ENCODE measurements at regions not wholly inside any gene's neighbourhood (a gene's known extent, or its start where the extent isn't known, plus 50 kb on each side); places are given as distances from the start of the nearest gene placed in this dataset.
"Not testable (repeated sequence)": the region's sequence is repeated elsewhere in the genome, so short reads cannot be mapped to it uniquely, and the experiment has no call there.

DNA sequence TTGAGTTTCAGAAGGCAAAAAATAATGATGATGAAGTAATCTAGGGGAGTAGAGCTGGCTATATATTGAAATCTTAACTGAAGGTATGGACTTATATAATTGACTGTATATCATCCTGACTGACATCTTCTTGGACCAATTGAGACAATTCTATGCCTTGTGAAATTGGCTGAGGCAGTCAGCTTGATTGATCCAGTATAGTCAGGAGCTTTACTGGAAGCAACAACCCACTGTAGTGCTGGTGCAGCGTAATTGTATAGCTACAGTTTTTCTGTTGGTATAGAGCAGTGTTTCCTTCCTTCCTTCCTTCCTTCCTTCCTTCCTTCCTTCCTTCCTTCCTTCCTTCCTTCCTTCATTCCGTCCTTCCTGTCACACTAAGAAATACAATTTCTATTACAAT is 268.0 kb downstream of the NUF2 start:
- no peaks in the 10 kb centered on the region for H3K9me3 ChIP-seq
- no peak for TF ChIP-seq CTCF (IDR thresholded peaks at IDR 0.05)
- DNase-seq: no peak
- no peaks in the 10 kb centered on the region for H3K4me1 ChIP-seq
- no peaks in the 10 kb centered on the region for H3K27me3 ChIP-seq
- H3K9ac ChIP-seq (ENCODE audit: low read depth in 2 of 2, low read length in 2 of 2): no peak overlapping the region
- intact Hi-C loops (cut with DNase I): no loop called here
- no peak overlapping the region for H3K27ac ChIP-seq
- no peak overlapping the region for H3K4me3 ChIP-seq
- no peaks in the 10 kb centered on the region for H3K36me3 ChIP-seq

GRCh38 chr1:163591131-163591530 is 269.4 kb downstream of the NUF2 start:
- intact Hi-C loops (cut with DNase I); H3K36me3 ChIP-seq; H3K9ac ChIP-seq (ENCODE audit: low read depth in 2 of 2, low read length in 2 of 2); DNase-seq; H3K27me3 ChIP-seq; H3K4me3 ChIP-seq; H3K4me1 ChIP-seq; H3K27ac ChIP-seq; H3K9me3 ChIP-seq: not testable (repeated sequence)

- H3K9ac ChIP-seq (ENCODE audit: low read depth in 2 of 2, low read length in 2 of 2); DNase-seq; H3K27ac ChIP-seq; H3K9me3 ChIP-seq; H3K27me3 ChIP-seq; H3K4me1 ChIP-seq; H3K4me3 ChIP-seq; H3K36me3 ChIP-seq; intact Hi-C loops (cut with DNase I): not testable (repeated sequence)
Observed at GRCh38 chr1:163592623-163593022, 270.9 kb downstream of the NUF2 start.

DNA sequence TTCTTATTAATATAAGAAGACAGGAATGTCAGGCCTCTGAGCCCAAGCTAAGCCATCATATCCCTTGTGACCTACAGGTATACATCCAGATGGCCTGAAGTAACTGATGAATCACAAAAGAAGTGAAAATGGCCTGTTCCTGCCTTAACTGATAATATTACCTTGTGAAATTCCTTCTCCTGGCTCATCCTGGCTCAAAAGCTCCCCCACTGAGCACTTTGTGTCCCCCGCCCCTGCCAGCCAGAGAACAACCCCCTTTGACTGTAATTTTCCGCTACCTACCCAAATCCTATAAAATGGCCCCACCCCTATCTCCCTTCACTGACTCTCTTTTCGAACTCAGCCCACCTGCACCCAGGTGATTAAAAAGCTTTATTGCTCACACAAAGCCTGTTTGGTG is 274.4 kb downstream of the NUF2 start:
- H3K27ac ChIP-seq; H3K36me3 ChIP-seq; intact Hi-C loops (cut with DNase I); H3K9ac ChIP-seq (ENCODE audit: low read depth in 2 of 2, low read length in 2 of 2); H3K27me3 ChIP-seq; H3K4me1 ChIP-seq; H3K9me3 ChIP-seq; H3K4me3 ChIP-seq; DNase-seq: not testable (repeated sequence)

DNA sequence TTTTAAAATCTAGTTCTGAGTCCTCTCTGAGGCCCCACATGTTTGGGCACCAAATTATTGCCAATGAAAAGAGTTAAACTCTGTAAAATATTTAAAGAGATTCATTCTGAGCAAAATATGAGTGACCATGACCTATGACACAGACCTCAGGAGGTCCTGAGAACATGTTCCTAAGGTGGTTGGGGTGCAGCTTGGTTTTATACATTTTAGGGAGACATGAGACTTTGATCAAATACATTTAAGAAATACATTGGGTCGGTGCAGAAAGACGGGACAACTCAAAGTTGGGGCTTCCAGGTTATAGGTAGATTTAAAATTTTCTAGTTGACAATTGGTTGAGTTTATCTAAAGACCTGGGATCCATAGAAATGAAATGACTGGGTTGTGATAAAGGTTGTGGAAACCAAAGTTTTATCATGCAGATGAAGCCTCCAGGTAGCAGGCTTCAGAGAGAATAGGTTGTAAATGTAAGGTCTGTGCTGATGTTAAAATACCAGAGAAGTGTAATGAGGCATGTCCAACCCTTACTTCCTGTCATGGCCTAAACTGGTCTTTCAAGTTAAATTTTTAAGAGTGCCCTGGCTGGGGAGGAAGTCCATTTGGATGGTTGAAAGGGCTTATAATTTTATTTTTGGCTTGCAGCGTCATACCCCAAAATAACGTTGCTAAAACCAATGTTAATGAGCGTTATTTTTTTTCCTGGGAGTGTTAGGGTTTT is 274.9 kb downstream of the NUF2 start:
- Histone ChIP-seq H3K27ac (no peak overlapping the region), H3K4me1 (no peaks in the 10 kb centered on the region), H3K9ac (ENCODE audit: low read depth in 2 of 2, low read length in 2 of 2) (no peak overlapping the region), H3K9me3 (no peaks in the 10 kb centered on the region), H3K27me3 (no peaks in the 10 kb centered on the region), H3K36me3 (no peaks in the 10 kb centered on the region), H3K4me3 (no peak overlapping the region)
- intact Hi-C loops (cut with DNase I): no loop called here
- DNase-seq: no peak
- TF ChIP-seq CTCF (IDR thresholded peaks at IDR 0.05): no peak

- TF ChIP-seq CTCF (IDR thresholded peaks at IDR 0.05): no peak
- H3K27me3 ChIP-seq: no peaks in the 10 kb centered on the region
- no peak for DNase-seq
Observed at GRCh38 chr1:163604321-163604720, 282.6 kb downstream of the NUF2 start.

GRCh38 chr1:163604896-163605295 is 283.1 kb downstream of the NUF2 start:
- DNase-seq: no peak
- H3K4me1 ChIP-seq: no peaks in the 10 kb centered on the region
- no peaks in the 10 kb centered on the region for H3K36me3 ChIP-seq
- H3K4me3 ChIP-seq: no peak overlapping the region
- H3K27me3 ChIP-seq: no peaks in the 10 kb centered on the region
- H3K9me3 ChIP-seq: no peaks in the 10 kb centered on the region
- intact Hi-C loops (cut with DNase I): no loop called here
- TF ChIP-seq CTCF (IDR thresholded peaks at IDR 0.05): no peak
- no peak overlapping the region for H3K27ac ChIP-seq
- H3K9ac ChIP-seq (ENCODE audit: low read depth in 2 of 2, low read length in 2 of 2): no peak overlapping the region

More at GRCh38 chr1:163604321-163604720, 282.6 kb downstream of the NUF2 start:
- Histone ChIP-seq H3K36me3 (no peaks in the 10 kb centered on the region), H3K4me3 (no peak overlapping the region), H3K4me1 (no peaks in the 10 kb centered on the region), H3K27ac (no peak overlapping the region), H3K9ac (ENCODE audit: low read depth in 2 of 2, low read length in 2 of 2) (no peak overlapping the region), H3K9me3 (no peaks in the 10 kb centered on the region)
- intact Hi-C loops (cut with DNase I): no loop called here
